KMS-11 (cell line): ENCODE measurements at regions not wholly inside any gene's neighbourhood (a gene's known extent, or its start where the extent isn't known, plus 50 kb on each side); places are given as distances from the start of the nearest gene placed in this dataset.

ENCODE experiments used
- H2AFZ ChIP-seq: fragments of 200-600 bp; sonication (generic); 2 replicates; pipeline ENCODE4 v1.6.1; 2016; ENCODE audit warnings: antibody characterized with exemption, mixed run types, low read depth
- H3K27ac ChIP-seq: fragments of 200-600 bp; sonication (generic); 2 replicates; pipeline ENCODE4 v1.6.1; 2016; ENCODE audit warnings: mild to moderate bottlenecking, mixed run types
- H3K27me3 ChIP-seq: fragments of 200-600 bp; sonication (generic); 2 replicates; pipeline ENCODE4 v1.6.1; 2017; ENCODE audit warnings: mild to moderate bottlenecking, low read depth, mixed run types, moderate library complexity; ENCODE audit not compliant: insufficient read depth
- H3K36me3 ChIP-seq: fragments of 200-600 bp; sonication (generic); 2 replicates; pipeline ENCODE4 v1.6.1; 2017; ENCODE audit warnings: mild to moderate bottlenecking, mixed run types; ENCODE audit not compliant: insufficient read depth
- H3K4me1 ChIP-seq: fragments of 200-600 bp; sonication (generic); 2 replicates; pipeline ENCODE4 v1.6.1; 2016; ENCODE audit warnings: mild to moderate bottlenecking, low read depth, mixed run types; ENCODE audit not compliant: poor library complexity, severe bottlenecking
- H3K4me2 ChIP-seq: fragments of 200-600 bp; sonication (generic); 2 replicates; pipeline ENCODE4 v1.7.0; 2016; ENCODE audit warnings: mild to moderate bottlenecking, mixed run types
- H3K4me3 ChIP-seq: fragments of 200-600 bp; sonication (generic); IDR thresholded peaks from 2 replicates; pipeline ENCODE4 v1.6.1; 2017; ENCODE audit warnings: low read depth, low read length, mixed read lengths; ENCODE audit not compliant: insufficient read depth
- H3K79me2 ChIP-seq: fragments of 200-600 bp; sonication (generic); 2 replicates; pipeline ENCODE4 v1.6.1; 2016; ENCODE audit warnings: low read depth, mixed run types; ENCODE audit not compliant: insufficient read depth
- H3K9ac ChIP-seq: fragments of 200-600 bp; sonication (generic); 2 replicates; pipeline ENCODE4 v1.6.1; 2016; ENCODE audit warnings: mild to moderate bottlenecking, mixed run types
- H4K20me1 ChIP-seq: fragments of 200-600 bp; sonication (generic); 2 replicates; pipeline ENCODE4 v1.6.1; 2016; ENCODE audit warnings: mild to moderate bottlenecking, mixed run types; ENCODE audit not compliant: insufficient read depth
- CTCF ChIP-seq: fragments of 200-600 bp; sonication (generic); conservative IDR thresholded peaks from 2 replicates; pipeline ENCODE4 v1.6.1; 2017; ENCODE audit warnings: low read depth, mild to moderate bottlenecking, antibody characterized with exemption, low read length, moderate library complexity, mixed read lengths

- no peak overlapping the region for H3K9ac ChIP-seq
- no peaks in the 10 kb centered on the region for H3K27me3 ChIP-seq
- H3K79me2 ChIP-seq: no peaks in the 10 kb centered on the region
- no peak overlapping the region for H3K4me2 ChIP-seq
- H3K4me1 ChIP-seq: no peaks in the 10 kb centered on the region
- TF ChIP-seq CTCF: no peak
- no peak overlapping the region for H3K27ac ChIP-seq
- no peaks in the 10 kb centered on the region for H4K20me1 ChIP-seq
- no peaks in the 10 kb centered on the region for H3K36me3 ChIP-seq
- H2AFZ ChIP-seq: no peak overlapping the region
- no peak overlapping the region for H3K4me3 ChIP-seq
Observed at GRCh38 chrX:7330971-7331746, 183.2 kb upstream of the PUDP start.

- TF ChIP-seq CTCF: no peak
- Histone ChIP-seq H2AFZ (no peak overlapping the region), H3K4me2 (no peak overlapping the region), H3K27me3 (no peaks in the 10 kb centered on the region), H3K4me3 (no peak overlapping the region), H3K79me2 (no peaks in the 10 kb centered on the region), H3K36me3 (no peaks in the 10 kb centered on the region), H3K4me1 (no peaks in the 10 kb centered on the region), H3K27ac (no peak overlapping the region), H4K20me1 (no peaks in the 10 kb centered on the region), H3K9ac (no peak overlapping the region)
Observed at GRCh38 chrX:7330556-7330955, 182.6 kb upstream of the PUDP start.

- H3K9ac ChIP-seq: no peak overlapping the region
- H3K79me2 ChIP-seq: no peaks in the 10 kb centered on the region
- H3K36me3 ChIP-seq: no peaks in the 10 kb centered on the region
- no peaks in the 10 kb centered on the region for H3K4me1 ChIP-seq
- H3K27me3 ChIP-seq: no peaks in the 10 kb centered on the region
- H2AFZ ChIP-seq: no peak overlapping the region
- H4K20me1 ChIP-seq: no peaks in the 10 kb centered on the region
- no peak overlapping the region for H3K4me2 ChIP-seq
- TF ChIP-seq CTCF: no peak
- H3K27ac ChIP-seq: no peak overlapping the region
- H3K4me3 ChIP-seq: no peak overlapping the region
Observed at GRCh38 chrX:7318661-7319060, 170.7 kb upstream of the PUDP start.

- Histone ChIP-seq H3K27ac (no peak overlapping the region), H4K20me1 (no peaks in the 10 kb centered on the region), H3K4me2 (no peak overlapping the region), H2AFZ (no peak overlapping the region), H3K4me1 (no peaks in the 10 kb centered on the region), H3K36me3 (no peaks in the 10 kb centered on the region), H3K79me2 (no peaks in the 10 kb centered on the region), H3K4me3 (no peak overlapping the region), H3K27me3 (no peaks in the 10 kb centered on the region), H3K9ac (no peak overlapping the region)
- no peak for TF ChIP-seq CTCF
Observed at GRCh38 chrX:7318241-7318640, 170.3 kb upstream of the PUDP start.
